Activated CD8-positive, alpha-beta T cell treated with anti-CD3 and anti-CD28 coated beads for 36 hours (primary cell): ENCODE measurements at regions not wholly inside any gene's neighbourhood (a gene's known extent, or its start where the extent isn't known, plus 50 kb on each side); places are given as distances from the start of the nearest gene placed in this dataset.

Experiments
- ATAC-seq: fragments of 200-7000 bp; cut with Tn5 transposase; one replicate; pipeline ENCODE4 v1.10.0; 2021; ENCODE audit warnings: mild to moderate bottlenecking, moderate library complexity
- CTCF ChIA-PET: fragments of 350-600 bp; sonication (Branson Sonifier 250); formaldehyde crosslinking; loops from one replicate; lab custom pipeline; 2021; ENCODE audit warnings: antibody characterized with exemption; lab: Charles Lee
- POLR2A ChIA-PET: fragments of 350-600 bp; sonication (Branson Sonifier 250); formaldehyde crosslinking; loops from one replicate; lab custom pipeline; 2021; ENCODE audit warnings: antibody characterized with exemption; lab: Charles Lee
- DNase-seq: peaks from one replicate; pipeline ENCODE4 v3.0.0-alpha.2; 2020
- H3K27ac Mint-ChIP-seq: one replicate; pipeline ENCODE4 v1.8.0; 2021; ENCODE audit warnings: mild to moderate bottlenecking, mixed read lengths
- H3K27me3 Mint-ChIP-seq: one replicate; pipeline ENCODE4 v1.8.0; 2021; ENCODE audit warnings: mixed read lengths
- H3K36me3 Mint-ChIP-seq: one replicate; pipeline ENCODE4 v1.8.0; 2021; ENCODE audit warnings: low read depth, mixed read lengths
- H3K4me1 Mint-ChIP-seq: one replicate; pipeline ENCODE4 v1.8.0; 2021; ENCODE audit warnings: low read depth, mixed read lengths
- H3K4me3 Mint-ChIP-seq: one replicate; pipeline ENCODE4 v1.8.0; 2021; ENCODE audit warnings: mild to moderate bottlenecking, moderate library complexity, mixed read lengths
- H3K9me3 Mint-ChIP-seq: one replicate; pipeline ENCODE4 v1.8.0; 2021; ENCODE audit warnings: mixed read lengths
- CTCF ChIP-seq: fragments of 200-600 bp; IDR thresholded peaks from one replicate; pipeline ENCODE4 v1.8.0; 2022; ENCODE audit warnings: antibody characterized with exemption, mild to moderate bottlenecking
- intact Hi-C: fragments of 100-400 bp; cut with micrococcal nuclease; formaldehyde crosslinking; loops from one replicate; pipeline ENCODE4 v1.10.0; 2022

GRCh38 chr12:68434391-68435298, 102.5 kb upstream of the MDM1 start:
- no peak for ATAC-seq
- Mint-ChIP-seq H3K27me3 (no peaks in the 10 kb centered on the region), H3K9me3 (peaks cover 12% of the 10 kb centered on the region), H3K4me3 (no peak overlapping the region), H3K36me3 (peaks cover 7% of the 10 kb centered on the region), H3K27ac (no peak overlapping the region), H3K4me1 (peaks cover 2% of the 10 kb centered on the region)
- DNase-seq, result no peak
- ChIA-PET POLR2A (no interaction called here), CTCF (interaction anchor here (1.2 to 1.4 kb wide), 4 partner anchors 10 to 173 kb away, joined by 3 to 4 read pairs (median 4); no protein-coding TSS in a partner anchor)
- TF ChIP-seq CTCF, result no peak
- intact Hi-C loops, result no loop called here

GRCh38 chr12:68435299-68435637, 103.1 kb upstream of the MDM1 start:
- no peak for DNase-seq
- H3K4me3 Mint-ChIP-seq, result no peak overlapping the region
- H3K27me3 Mint-ChIP-seq, result no peaks in the 10 kb centered on the region
- peaks cover 12% of the 10 kb centered on the region for H3K9me3 Mint-ChIP-seq
- no peak overlapping the region for H3K27ac Mint-ChIP-seq
- no peak for TF ChIP-seq CTCF
- H3K4me1 Mint-ChIP-seq, result peaks cover 6% of the 10 kb centered on the region
- ChIA-PET CTCF (interaction anchor here (1.2 to 1.4 kb wide), 4 partner anchors 9 to 172 kb away, joined by 3 to 4 read pairs (median 4); no protein-coding TSS in a partner anchor), POLR2A (no interaction called here)
- ATAC-seq, result no peak
- intact Hi-C loops, result no loop called here
- peaks cover 7% of the 10 kb centered on the region for H3K36me3 Mint-ChIP-seq

GRCh38 chr12:68435816-68436215, 103.7 kb upstream of the MDM1 start:
- H3K27me3 Mint-ChIP-seq, result no peaks in the 10 kb centered on the region
- DNase-seq (no peak), ATAC-seq (no peak)
- peaks cover 7% of the 10 kb centered on the region for H3K36me3 Mint-ChIP-seq
- H3K9me3 Mint-ChIP-seq, result peaks cover 12% of the 10 kb centered on the region
- peaks cover 7% of the 10 kb centered on the region for H3K4me1 Mint-ChIP-seq
- no peak for TF ChIP-seq CTCF
- ChIA-PET CTCF (interaction anchor here (1.2 to 1.4 kb wide), 4 partner anchors 9 to 24 kb away, joined by 3 to 4 read pairs (median 4); no protein-coding TSS in a partner anchor), POLR2A (no interaction called here)
- H3K4me3 Mint-ChIP-seq, result no peak overlapping the region
- intact Hi-C loops, result no loop called here
- no peak overlapping the region for H3K27ac Mint-ChIP-seq

GRCh38 chr12:68438601-68439000, 106.4 kb upstream of the MDM1 start:
- H3K4me3 Mint-ChIP-seq, result no peak overlapping the region
- peaks cover 23% of the 10 kb centered on the region for H3K4me1 Mint-ChIP-seq
- POLR2A ChIA-PET, result no interaction called here
- H3K36me3 Mint-ChIP-seq, result peaks cover 11% of the 10 kb centered on the region
- TF ChIP-seq CTCF, result no peak
- CTCF ChIA-PET, result no interaction called here
- DNase-seq, result no peak
- H3K27me3 Mint-ChIP-seq, result no peaks in the 10 kb centered on the region
- intact Hi-C loops, result no loop called here
- ATAC-seq, result no peak
- H3K9me3 Mint-ChIP-seq, result peaks cover 15% of the 10 kb centered on the region
- H3K27ac Mint-ChIP-seq, result no peak overlapping the region
